ENCODE measurements at regions not wholly inside any gene's neighbourhood (a gene's known extent, or its start where the extent isn't known, plus 50 kb on each side); places are given as distances from the start of the nearest gene placed in this dataset.

GRCh38 chr18:55096263-55096951, 137.1 kb upstream of the CCDC68 start:
- H3K4me3 ChIP-seq (ENCODE audit: low read depth, low read length) = no peak overlapping the region
- no peak for DNase-seq (ENCODE audit: low read depth)

- no peak for DNase-seq (ENCODE audit: low read depth)
- H3K4me3 ChIP-seq (ENCODE audit: low read depth, low read length) = no peak overlapping the region
These were observed 136.3 kb upstream of the CCDC68 start for GRCh38 chr18:55095584-55095983.

GRCh38 chr18:55093808-55094207, 134.5 kb upstream of the CCDC68 start:
- H3K4me3 ChIP-seq (ENCODE audit: low read depth, low read length) = no peak overlapping the region
- DNase-seq (ENCODE audit: low read depth) = no peak

- no peak overlapping the region for H3K4me3 ChIP-seq (ENCODE audit: low read depth, low read length)
- no peak for DNase-seq (ENCODE audit: low read depth)
These were observed 134.0 kb upstream of the CCDC68 start for GRCh38 chr18:55093295-55093694.

- DNase-seq (ENCODE audit: low read depth) = no peak
- H3K4me3 ChIP-seq (ENCODE audit: low read depth, low read length) = no peak overlapping the region
These were observed 132.9 kb upstream of the CCDC68 start for GRCh38 chr18:55092166-55092565.

DNA sequence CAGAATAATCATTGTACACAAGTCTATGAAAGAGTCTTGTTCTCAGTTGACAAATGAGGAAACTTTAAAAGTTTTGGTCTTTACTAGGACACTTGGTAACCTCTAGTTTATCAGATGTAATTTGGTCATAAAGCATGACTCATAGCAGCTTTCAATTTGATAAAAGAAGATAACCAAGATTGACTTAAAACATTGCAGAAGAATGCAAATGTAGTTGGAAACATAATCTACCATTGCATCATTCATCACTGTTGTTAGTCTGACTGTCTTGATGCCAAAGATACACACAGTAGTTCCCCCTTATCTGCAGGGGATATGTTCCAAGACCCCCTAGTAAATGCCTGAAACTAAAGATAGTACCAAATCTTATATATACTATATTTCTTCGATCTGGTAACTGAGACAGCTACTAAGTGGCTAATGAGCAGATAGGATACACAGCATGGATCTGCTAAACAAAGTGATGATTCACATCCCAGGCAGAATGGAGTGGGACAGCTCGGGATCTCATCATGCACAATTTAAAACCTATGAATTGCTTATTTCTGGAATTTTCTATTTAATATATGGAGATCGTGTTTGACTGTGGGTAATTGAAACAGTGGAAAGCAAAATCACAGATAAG, 131.4 kb upstream of the CCDC68 start:
- DNase-seq (ENCODE audit: low read depth) = no peak
- H3K4me3 ChIP-seq (ENCODE audit: low read depth, low read length) = no peak overlapping the region

GRCh38 chr18:55089610-55090009, 130.3 kb upstream of the CCDC68 start:
- H3K4me3 ChIP-seq (ENCODE audit: low read depth, low read length) = no peak overlapping the region
- no peak for DNase-seq (ENCODE audit: low read depth)

DNA sequence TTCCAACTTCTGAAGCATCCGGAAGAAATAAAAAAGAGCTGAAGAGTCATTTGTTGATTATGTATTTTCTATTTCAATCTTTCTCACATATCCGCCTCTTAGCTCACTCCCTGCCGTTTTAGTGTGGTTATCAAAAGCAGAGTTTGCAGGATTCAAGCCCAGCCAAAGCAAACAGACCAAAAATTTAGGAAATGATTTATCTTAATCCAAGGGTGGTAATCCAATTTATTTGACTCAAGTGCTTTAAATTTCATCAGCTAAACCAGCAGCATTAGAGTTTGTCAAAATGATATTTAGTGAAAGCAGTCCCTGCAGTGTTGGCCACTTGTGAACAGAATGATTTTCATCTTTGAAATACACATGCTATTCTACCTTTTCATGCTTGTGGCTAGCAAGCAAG, 129.3 kb upstream of the CCDC68 start:
- no peak overlapping the region for H3K4me3 ChIP-seq (ENCODE audit: low read depth, low read length)
- DNase-seq (ENCODE audit: low read depth) = no peak

GRCh38 chr18:55088000-55088401, 128.7 kb upstream of the CCDC68 start:
- DNase-seq (ENCODE audit: low read depth) = no peak
- H3K4me3 ChIP-seq (ENCODE audit: low read depth, low read length) = no peak overlapping the region

GRCh38 chr18:55086906-55087305, 127.6 kb upstream of the CCDC68 start:
- no peak for DNase-seq (ENCODE audit: low read depth)

GRCh38 chr18:55085557-55086285, 126.5 kb upstream of the CCDC68 start:
- no peak overlapping the region for H3K4me3 ChIP-seq (ENCODE audit: low read depth, low read length)
- DNase-seq (ENCODE audit: low read depth) = no peak

More at GRCh38 chr18:55086906-55087305, 127.6 kb upstream of the CCDC68 start:
- H3K4me3 ChIP-seq (ENCODE audit: low read depth, low read length) = no peak overlapping the region

DNA sequence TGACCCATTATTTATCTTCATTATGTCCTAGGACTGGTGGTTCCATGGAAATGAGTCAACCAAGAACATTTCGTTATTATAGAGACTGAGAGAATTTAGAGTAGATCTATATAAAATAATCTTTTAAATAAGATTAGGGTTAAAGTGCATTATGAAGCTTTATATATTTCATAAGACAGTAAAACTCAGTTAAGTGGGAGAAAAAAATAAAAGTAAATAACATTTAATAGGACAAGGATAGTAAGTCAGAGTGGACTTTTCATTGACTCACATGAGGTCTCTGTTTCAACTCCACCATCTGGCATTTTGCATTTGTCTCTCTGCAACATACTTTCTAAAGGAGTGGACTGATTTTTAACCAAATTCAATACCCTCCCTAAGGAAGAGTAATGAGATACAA, 125.3 kb upstream of the CCDC68 start:
- no peak overlapping the region for H3K4me3 ChIP-seq (ENCODE audit: low read depth, low read length)
- DNase-seq (ENCODE audit: low read depth) = no peak

GRCh38 chr18:55083461-55083860, 124.2 kb upstream of the CCDC68 start:
- no peak for DNase-seq (ENCODE audit: low read depth)
- no peak overlapping the region for H3K4me3 ChIP-seq (ENCODE audit: low read depth, low read length)

DNA sequence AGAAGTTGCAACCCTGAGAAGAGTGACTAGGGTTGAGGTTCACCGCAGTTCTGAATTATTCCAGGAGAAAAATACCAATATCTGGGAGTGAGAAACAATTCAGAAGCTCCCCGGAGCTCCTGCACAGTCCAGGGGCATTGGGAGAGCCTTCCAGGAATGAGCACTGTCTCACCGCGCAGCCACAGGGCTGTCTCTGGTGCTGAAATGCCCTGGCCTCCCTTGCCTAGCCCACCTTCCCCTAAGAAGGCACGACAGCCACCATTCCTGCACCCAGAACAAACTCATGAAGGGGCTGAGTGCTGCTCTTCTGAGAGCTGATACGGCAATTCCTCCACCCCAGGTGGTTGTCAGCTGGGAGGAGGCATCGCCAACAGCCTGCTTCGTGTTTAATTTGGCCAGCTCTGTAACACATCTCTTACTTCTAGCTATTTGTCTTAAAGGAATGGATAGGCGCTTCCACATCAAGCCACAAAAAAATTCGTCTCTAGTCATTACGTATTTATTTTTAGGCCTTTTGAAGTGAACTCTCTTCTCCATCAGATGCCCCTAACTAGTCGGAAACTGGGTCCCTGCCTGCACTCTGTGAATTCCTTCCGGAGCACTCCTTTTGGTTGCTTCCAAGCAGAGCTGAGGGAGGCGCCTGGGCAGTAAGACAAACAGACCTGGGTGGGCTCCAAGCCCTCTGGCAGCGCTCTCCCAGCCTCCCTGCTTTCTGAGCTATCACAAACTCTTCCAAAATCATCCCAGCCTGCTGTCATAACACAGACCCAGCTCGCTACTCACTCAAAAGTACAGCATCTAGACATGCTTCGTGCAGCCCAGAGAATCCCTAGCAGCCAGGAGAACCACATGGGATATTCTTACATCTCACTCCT, 120.5 kb upstream of the CCDC68 start:
- DNase-seq (ENCODE audit: low read depth) = no peak

GRCh38 chr18:55079067-55079466, 119.8 kb upstream of the CCDC68 start:
- DNase-seq (ENCODE audit: low read depth) = no peak
- H3K4me3 ChIP-seq (ENCODE audit: low read depth, low read length) = no peak overlapping the region

More for the DNA sequence above, 120.5 kb upstream of the CCDC68 start:
- H3K4me3 ChIP-seq (ENCODE audit: low read depth, low read length) = no peak overlapping the region

GRCh38 chr18:55078303-55078932, 119.2 kb upstream of the CCDC68 start:
- no peak overlapping the region for H3K4me3 ChIP-seq (ENCODE audit: low read depth, low read length)
- no peak for DNase-seq (ENCODE audit: low read depth)

- H3K4me3 ChIP-seq (ENCODE audit: low read depth, low read length) = no peak overlapping the region
- DNase-seq (ENCODE audit: low read depth) = no peak
These were observed 117.5 kb upstream of the CCDC68 start for GRCh38 chr18:55076643-55077218.

- no peak overlapping the region for H3K4me3 ChIP-seq (ENCODE audit: low read depth, low read length)
- no peak for DNase-seq (ENCODE audit: low read depth)
These were observed 114.6 kb upstream of the CCDC68 start for GRCh38 chr18:55073834-55074233.

DNA sequence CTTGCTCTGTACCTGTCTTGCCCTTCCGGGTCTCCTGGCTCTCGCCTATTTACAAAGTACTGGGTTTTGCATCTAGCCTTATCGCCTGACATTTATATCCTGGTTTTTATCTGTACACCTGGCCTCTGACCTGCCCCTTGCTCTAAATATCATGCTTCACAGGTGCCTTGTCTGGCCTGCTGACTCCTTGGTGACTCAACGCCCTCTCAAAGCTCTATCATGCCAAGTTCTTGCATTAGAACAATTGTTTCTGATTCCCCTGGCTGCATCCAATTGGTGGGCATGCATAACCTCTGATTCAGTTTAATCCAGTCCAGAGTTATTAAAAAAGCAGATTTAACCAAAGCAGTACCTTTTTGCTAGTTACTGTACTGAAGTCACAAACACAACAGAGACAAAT, 113.9 kb upstream of the CCDC68 start:
- no peak for DNase-seq (ENCODE audit: low read depth)
- no peak overlapping the region for H3K4me3 ChIP-seq (ENCODE audit: low read depth, low read length)
